Left kidney (tissue), 1 donor: ENCODE measurements at regions not wholly inside any gene's neighbourhood (a gene's known extent, or its start where the extent isn't known, plus 50 kb on each side); places are given as distances from the start of the nearest gene placed in this dataset.

Source experiments
- DNase-seq: peaks from one replicate; pipeline ENCODE4 v3.0.0-alpha.2; 2013

DNA sequence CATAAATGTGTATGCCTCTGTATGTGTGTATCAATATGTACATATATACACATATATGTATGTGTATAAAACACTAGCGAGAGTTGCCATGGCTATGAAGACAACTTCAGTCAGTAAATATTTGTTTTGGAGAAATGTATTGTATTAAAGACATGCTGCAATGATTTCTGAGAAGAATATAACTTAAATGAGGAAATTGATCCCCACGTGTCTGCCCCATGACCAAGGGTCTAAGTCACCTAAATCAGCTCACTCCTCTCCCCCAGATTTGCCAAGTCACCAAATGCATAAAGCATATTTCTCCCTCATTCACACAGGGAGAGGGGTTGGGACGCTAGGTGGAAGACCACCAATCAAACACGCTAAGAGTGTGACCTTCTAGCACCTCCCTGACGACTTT lies 58.3 kb upstream of the LYST start:
- DNase-seq: no peak

- no peak for DNase-seq
Measured at GRCh38 chr1:235923466-235924021, 56.8 kb upstream of the LYST start.

DNA sequence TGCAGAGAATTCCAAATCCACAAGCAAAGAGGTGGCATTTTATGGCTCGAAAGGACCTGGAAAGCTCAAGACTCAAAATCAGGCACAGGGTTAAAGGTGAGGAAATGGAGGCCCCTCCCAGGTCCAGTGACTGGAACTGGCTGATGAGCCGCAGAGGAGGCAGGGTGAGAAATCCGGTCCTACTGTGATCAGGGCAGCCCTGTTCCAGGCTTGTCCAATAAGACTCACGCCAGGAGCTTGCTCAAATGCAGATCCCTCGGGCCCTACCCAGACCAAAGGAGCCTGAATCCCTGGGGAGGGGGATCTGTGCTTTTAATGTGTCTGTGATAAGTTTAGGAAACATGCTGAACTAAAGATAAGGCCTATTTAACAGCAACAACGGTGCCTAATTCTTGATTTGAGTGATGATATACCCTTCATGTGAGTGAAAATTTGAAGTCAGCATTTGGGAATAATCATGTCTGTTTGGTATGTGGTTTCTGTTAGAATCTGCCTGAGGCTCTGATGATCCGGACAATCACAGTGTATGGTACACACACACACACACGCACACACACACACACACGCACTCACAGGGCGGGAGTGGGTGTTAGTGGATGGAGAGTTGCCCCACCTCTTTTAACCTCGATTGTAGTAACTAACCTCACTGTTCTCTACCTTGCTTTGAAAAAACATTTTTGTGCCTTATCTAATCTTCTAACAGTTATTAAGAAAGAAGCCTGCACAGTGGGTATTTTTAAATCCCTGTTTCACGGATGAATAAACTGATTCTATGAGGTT lies 54.1 kb upstream of the LYST start:
- DNase-seq: no peak

GRCh38 chr1:235919833-235920441 lies 53.2 kb upstream of the LYST start:
- DNase-seq: no peak

DNA sequence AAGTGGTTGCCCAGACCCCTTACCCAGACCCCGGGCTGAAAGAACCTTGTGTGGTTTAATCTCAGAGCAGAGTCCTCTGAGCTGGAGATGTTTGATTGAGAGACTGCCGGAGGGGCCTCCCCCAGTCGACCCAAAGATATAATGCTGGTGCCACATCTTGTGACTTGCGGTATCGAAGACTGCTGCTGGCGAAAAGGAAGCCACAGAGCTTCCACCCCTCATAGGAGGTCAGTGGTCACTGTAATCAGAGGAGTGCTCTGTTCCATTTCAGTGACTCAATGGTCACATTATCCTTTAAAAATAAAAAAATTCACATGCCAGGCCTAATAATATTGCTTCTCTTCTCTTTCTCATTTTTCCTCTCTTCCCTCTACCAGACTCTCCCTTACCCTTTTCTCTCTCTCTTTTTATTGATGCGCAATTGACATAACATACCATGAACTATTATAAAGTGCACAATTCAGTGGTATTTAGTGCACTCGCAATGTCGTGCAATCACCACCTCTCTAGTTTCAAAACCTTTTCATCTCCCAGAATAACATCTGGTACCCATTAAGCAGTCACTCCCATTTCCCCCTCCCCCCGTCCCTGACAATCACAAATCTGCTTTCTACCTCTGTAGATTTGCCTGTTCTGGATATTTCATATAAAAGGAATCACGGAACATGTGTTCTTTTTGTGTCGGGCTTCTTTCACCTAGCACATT lies 52.6 kb upstream of the LYST start:
- DNase-seq: no peak

- no peak for DNase-seq
Measured at GRCh38 chr1:235918465-235918864, 51.8 kb upstream of the LYST start.

GRCh38 chr1:235918032-235918431 lies 51.3 kb upstream of the LYST start:
- DNase-seq: no peak

- DNase-seq: peak; percentile 71
Measured at GRCh38 chr1:235917267-235917811, 50.6 kb upstream of the LYST start.
